Spleen (tissue), 7 donors: ENCODE measurements at regions not wholly inside any gene's neighbourhood (a gene's known extent, or its start where the extent isn't known, plus 50 kb on each side); places are given as distances from the start of the nearest gene placed in this dataset.

Experiments used
- CTCF ChIP-seq, 11 experiments: fragments of 200-600 bp in 7 of 11; fragments of 450-650 bp in 4 of 11; sonication (generic) in 4 of 11; IDR thresholded peaks in 8 of 11; conservative IDR thresholded peaks in 3 of 11; 1 replicate in 7 of 11; 2 replicates in 4 of 11; pipeline versions ENCODE4 v1.4.0 to v1.8.0; 2016 to 2021; ENCODE audit warnings: antibody characterized with exemption in 11 of 11, inconsistent platforms in 4 of 11, mild to moderate bottlenecking in 1 of 11
- POLR2A ChIP-seq, 3 donors: fragments of 450-650 bp; IDR thresholded peaks; one replicate each; pipeline ENCODE4 v1.5.1; 2017; ENCODE audit warnings: antibody characterized with exemption in 3 of 3, mild to moderate bottlenecking in 1 of 3
- POLR2AphosphoS5 ChIP-seq, 3 donors: sonication (generic); formaldehyde crosslinking; IDR thresholded peaks; one replicate each; pipeline ENCODE4 v1.5.1; 2017; ENCODE audit warnings: antibody characterized with exemption in 3 of 3
- donor health status: DM: no; HTN: no; CAD: no; lungs with moderate emphysema.
- donor health status: DM: no; HTN: no; CAD: no.
- donor health status: DM: no; HTN: no; CAD: no.

- TF ChIP-seq CTCF (IDR thresholded peaks at IDR 0.05 in 8 of 11, conservative IDR thresholded peaks at IDR 0.05 in 3 of 11) (no peak), POLR2A (IDR thresholded peaks at IDR 0.05) (no peak), POLR2AphosphoS5 (IDR thresholded peaks at IDR 0.05) (no peak)
These were observed 53.0 kb upstream of the AKT3 start for GRCh38 chr1:243903041-243903440.
